Endodermal cell (in vitro differentiated cells): ENCODE measurements at regions not wholly inside any gene's neighbourhood (a gene's known extent, or its start where the extent isn't known, plus 50 kb on each side); places are given as distances from the start of the nearest gene placed in this dataset.

Experiments used
- DNase-seq: peaks from one replicate; pipeline ENCODE4 v3.0.0-alpha.2; 2017
- H3K27ac ChIP-seq: 2 replicates; pipeline ENCODE4 v1.5.1; 2013; ENCODE audit warnings: mild to moderate bottlenecking, low read depth, low read length, moderate library complexity
- H3K27me3 ChIP-seq: 2 replicates; pipeline ENCODE4 v1.6.1; 2013; ENCODE audit warnings: mild to moderate bottlenecking, low read length, moderate library complexity; ENCODE audit not compliant: insufficient read depth, control insufficient read depth, poor library complexity, severe bottlenecking
- H3K36me3 ChIP-seq: 2 replicates; pipeline ENCODE4 v1.7.0; 2013; ENCODE audit warnings: mild to moderate bottlenecking, low read length, moderate library complexity; ENCODE audit not compliant: control insufficient read depth, insufficient read depth
- H3K4me1 ChIP-seq: one replicate; pipeline ENCODE4 v1.7.0; 2013; ENCODE audit warnings: low read length; ENCODE audit not compliant: control insufficient read depth, insufficient read depth
- H3K4me3 ChIP-seq: 2 replicates; pipeline ENCODE4 v1.5.1; 2013; ENCODE audit warnings: mild to moderate bottlenecking, low read length, moderate library complexity
- H3K9ac ChIP-seq: 2 replicates; pipeline ENCODE4 v1.6.1; 2013; ENCODE audit warnings: mild to moderate bottlenecking, low read length, moderate library complexity; ENCODE audit not compliant: poor library complexity, severe bottlenecking; ENCODE audit errors: extremely low read depth
- H3K9me3 ChIP-seq: 2 replicates; pipeline ENCODE4 v1.6.1; 2013; ENCODE audit warnings: mild to moderate bottlenecking, low read length, moderate library complexity; ENCODE audit not compliant: control insufficient read depth
- H3K27ac Mint-ChIP-seq: 2 replicates; pipeline ENCODE4 v1.8.0; 2020; ENCODE audit warnings: mixed read lengths
- H3K27me3 Mint-ChIP-seq: 2 replicates; pipeline ENCODE4 v1.8.0; 2021; ENCODE audit warnings: mild to moderate bottlenecking, mixed read lengths; ENCODE audit not compliant: insufficient read depth
- H3K36me3 Mint-ChIP-seq: 2 replicates; pipeline ENCODE4 v1.8.0; 2020; ENCODE audit warnings: low read depth, mixed read lengths
- H3K4me1 Mint-ChIP-seq: 2 replicates; pipeline ENCODE4 v1.8.0; 2020; ENCODE audit warnings: mixed read lengths
- H3K4me3 Mint-ChIP-seq: 2 replicates; pipeline ENCODE4 v1.8.0; 2020; ENCODE audit warnings: mild to moderate bottlenecking, moderate library complexity, mixed read lengths
- H3K9me3 Mint-ChIP-seq: 2 replicates; pipeline ENCODE4 v1.8.0; 2020; ENCODE audit warnings: mild to moderate bottlenecking, mixed read lengths
- WGBS, 2 experiments: methylation state at CpG; one replicate each; pipeline versions ENCODE4 v1.1.5 to v1.1.7; 2013; ENCODE audit warnings: missing lambda C conversion rate in 2 of 2, mixed read lengths in 1 of 2; ENCODE audit not compliant: insufficient coverage in 1 of 2, insufficient read length in 1 of 2; 5-methylcytosine and 5-hydroxymethylcytosine counted together
- TF ChIP-seq, protein P1 (sequence below): fragments of 200-600 bp; sonication (generic); conservative IDR thresholded peaks from 2 replicates; pipeline ENCODE4 v1.5.0; 2021; ENCODE audit warnings: antibody characterized with exemption, mild to moderate bottlenecking

DNA sequence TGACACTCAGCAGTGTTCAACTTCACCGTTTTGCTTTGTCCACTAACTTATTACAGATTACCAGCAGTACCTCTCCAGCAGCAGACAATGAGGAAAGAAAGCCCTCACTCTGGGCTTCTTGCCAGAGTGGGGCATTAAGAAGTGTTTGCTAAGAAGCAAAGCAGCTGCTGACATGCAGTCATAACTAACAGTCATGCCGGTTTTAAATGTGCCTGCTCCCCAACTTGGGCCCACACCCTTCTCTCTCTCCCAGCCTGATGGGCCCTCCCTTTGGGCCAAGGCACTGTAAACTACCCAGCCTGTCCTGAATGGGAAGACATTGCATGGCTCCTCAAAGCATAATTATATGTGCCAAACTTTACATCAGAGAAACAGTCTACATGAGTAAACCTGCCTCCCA is 54.6 kb upstream of the HHIP start:
- WGBS, 2 experiments: 92% methylated on average over 2 of the region's 2 CpGs
- Histone ChIP-seq H3K4me1 (no peaks in the 10 kb centered on the region), H3K36me3 (no peaks in the 10 kb centered on the region), H3K9ac (no peak overlapping the region), H3K9me3 (peaks cover 11% of the 10 kb centered on the region), H3K4me3 (no peak overlapping the region), H3K27ac (no peak overlapping the region), H3K27me3 (no peaks in the 10 kb centered on the region)
- no peaks in the 10 kb centered on the region for H3K36me3 Mint-ChIP-seq
- TF ChIP-seq, protein P1, sequence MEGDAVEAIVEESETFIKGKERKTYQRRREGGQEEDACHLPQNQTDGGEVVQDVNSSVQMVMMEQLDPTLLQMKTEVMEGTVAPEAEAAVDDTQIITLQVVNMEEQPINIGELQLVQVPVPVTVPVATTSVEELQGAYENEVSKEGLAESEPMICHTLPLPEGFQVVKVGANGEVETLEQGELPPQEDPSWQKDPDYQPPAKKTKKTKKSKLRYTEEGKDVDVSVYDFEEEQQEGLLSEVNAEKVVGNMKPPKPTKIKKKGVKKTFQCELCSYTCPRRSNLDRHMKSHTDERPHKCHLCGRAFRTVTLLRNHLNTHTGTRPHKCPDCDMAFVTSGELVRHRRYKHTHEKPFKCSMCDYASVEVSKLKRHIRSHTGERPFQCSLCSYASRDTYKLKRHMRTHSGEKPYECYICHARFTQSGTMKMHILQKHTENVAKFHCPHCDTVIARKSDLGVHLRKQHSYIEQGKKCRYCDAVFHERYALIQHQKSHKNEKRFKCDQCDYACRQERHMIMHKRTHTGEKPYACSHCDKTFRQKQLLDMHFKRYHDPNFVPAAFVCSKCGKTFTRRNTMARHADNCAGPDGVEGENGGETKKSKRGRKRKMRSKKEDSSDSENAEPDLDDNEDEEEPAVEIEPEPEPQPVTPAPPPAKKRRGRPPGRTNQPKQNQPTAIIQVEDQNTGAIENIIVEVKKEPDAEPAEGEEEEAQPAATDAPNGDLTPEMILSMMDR: no peak
- H3K9me3 Mint-ChIP-seq: peaks cover 13% of the 10 kb centered on the region
- no peaks in the 10 kb centered on the region for H3K27me3 Mint-ChIP-seq
- no peak overlapping the region for H3K4me3 Mint-ChIP-seq
- H3K4me1 Mint-ChIP-seq: no peaks in the 10 kb centered on the region
- no peak overlapping the region for H3K27ac Mint-ChIP-seq
- no peak for DNase-seq

DNA sequence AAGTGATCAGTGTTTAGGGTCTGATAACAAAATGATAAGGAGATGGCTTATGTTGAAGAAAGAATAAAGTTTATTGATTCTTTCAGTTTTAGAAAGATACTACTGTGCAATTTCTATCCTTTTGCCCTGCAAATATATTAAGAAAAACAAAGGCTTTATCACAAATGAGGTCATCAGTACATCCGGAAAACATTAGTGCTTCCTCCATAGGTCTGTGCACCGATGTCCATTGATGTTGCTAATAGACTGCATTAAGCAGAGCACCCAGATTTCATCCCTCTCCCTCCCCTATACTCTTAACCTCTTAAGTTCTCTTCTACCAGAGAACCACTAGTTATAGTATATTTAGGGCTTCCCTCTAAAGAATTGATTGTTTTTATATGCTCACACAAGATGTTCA is 53.7 kb upstream of the HHIP start:
- no peaks in the 10 kb centered on the region for H3K36me3 Mint-ChIP-seq
- H3K9me3 Mint-ChIP-seq: peaks cover 12% of the 10 kb centered on the region
- H3K4me1 Mint-ChIP-seq: no peaks in the 10 kb centered on the region
- TF ChIP-seq, protein P1: no peak
- H3K4me1 ChIP-seq: no peaks in the 10 kb centered on the region
- H3K4me3 ChIP-seq: no peak overlapping the region
- no peaks in the 10 kb centered on the region for H3K27me3 Mint-ChIP-seq
- H3K9ac ChIP-seq: no peak overlapping the region
- H3K4me3 Mint-ChIP-seq: no peak overlapping the region
- no peak overlapping the region for H3K27ac ChIP-seq
- H3K27ac Mint-ChIP-seq: no peak overlapping the region
- H3K9me3 ChIP-seq: peaks cover 9% of the 10 kb centered on the region
- no peak for DNase-seq
- H3K27me3 ChIP-seq: no peaks in the 10 kb centered on the region
- 88 to 100% methylated on average over 2 of the region's 2 CpGs for WGBS, 2 experiments
- H3K36me3 ChIP-seq: no peaks in the 10 kb centered on the region

DNA sequence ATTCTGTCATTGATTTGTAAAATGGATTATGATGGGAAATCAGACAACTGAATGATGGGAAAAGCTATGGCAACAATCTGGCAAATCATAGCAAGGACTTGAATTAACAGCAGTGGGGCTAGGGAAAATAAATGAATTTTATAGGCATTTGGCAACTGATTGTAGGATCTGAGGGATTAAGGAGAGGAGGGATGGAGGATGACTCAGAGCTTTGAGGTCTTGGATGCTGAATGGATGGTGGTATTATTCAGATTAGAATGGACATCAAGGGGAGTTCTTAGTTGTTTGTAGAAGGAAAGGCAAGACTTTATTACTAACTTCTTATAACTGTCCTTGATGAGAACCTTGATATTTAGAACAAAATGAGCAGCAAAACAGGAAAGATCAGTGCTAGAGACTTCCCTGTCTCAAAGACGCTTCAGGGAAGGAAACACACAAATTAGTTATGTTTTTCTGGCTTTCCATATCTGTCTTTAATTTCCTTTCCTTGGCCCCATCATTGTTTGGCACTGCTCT is 51.4 kb upstream of the HHIP start:
- Histone ChIP-seq H3K36me3 (no peaks in the 10 kb centered on the region), H3K9me3 (no peaks in the 10 kb centered on the region), H3K4me1 (no peaks in the 10 kb centered on the region), H3K27ac (no peak overlapping the region), H3K27me3 (no peaks in the 10 kb centered on the region), H3K9ac (no peak overlapping the region), H3K4me3 (no peak overlapping the region)
- 95 to 100% methylated on average over 1 of the region's 1 CpG for WGBS, 2 experiments
- no peaks in the 10 kb centered on the region for H3K36me3 Mint-ChIP-seq
- no peaks in the 10 kb centered on the region for H3K4me1 Mint-ChIP-seq
- DNase-seq: no peak
- no peaks in the 10 kb centered on the region for H3K9me3 Mint-ChIP-seq
- TF ChIP-seq, protein P1: no peak
- H3K27me3 Mint-ChIP-seq: no peaks in the 10 kb centered on the region
- H3K4me3 Mint-ChIP-seq: no peak overlapping the region
- H3K27ac Mint-ChIP-seq: no peak overlapping the region
